ENCODE measurements at regions not wholly inside any gene's neighbourhood (a gene's known extent, or its start where the extent isn't known, plus 50 kb on each side); places are given as distances from the start of the nearest gene placed in this dataset.

GRCh38 chr15:81080996-81081395 is 53.1 kb upstream of the CFAP161 start:
- no peak overlapping the region for H3K4me3 ChIP-seq (replicated peaks in 1 of 3)
- H3K27ac ChIP-seq, result no peak overlapping the region
- no peaks in the 10 kb centered on the region for H3K9me3 ChIP-seq
- no peaks in the 10 kb centered on the region for H3K4me1 ChIP-seq
- TF ChIP-seq CTCF (IDR thresholded peaks at IDR 0.05), result no peak
- H3K36me3 ChIP-seq, result no peaks in the 10 kb centered on the region
- intact Hi-C loops (cut with DNase I), result no loop called here
- DNase-seq, result no peak
- H3K27me3 ChIP-seq, result no peaks in the 10 kb centered on the region
- 92 to 100% methylated on average over 2 of the region's 2 CpGs for WGBS, 2 donors

- Histone ChIP-seq H3K27me3 (no peaks in the 10 kb centered on the region), H3K4me3 (replicated peaks in 1 of 3) (no peak overlapping the region), H3K36me3 (no peaks in the 10 kb centered on the region), H3K4me1 (no peaks in the 10 kb centered on the region), H3K27ac (no peak overlapping the region), H3K9me3 (no peaks in the 10 kb centered on the region)
- TF ChIP-seq POLR2A (IDR thresholded peaks at IDR 0.05) (no peak), CTCF (IDR thresholded peaks at IDR 0.05) (no peak)
- intact Hi-C loops (cut with DNase I), result no loop called here
- DNase-seq, result no peak
- WGBS, 2 donors, result 93 to 97% methylated on average over 3 of the region's 3 CpGs
Observed at GRCh38 chr15:81083201-81083600, 50.9 kb upstream of the CFAP161 start.

Measured in thyroid gland (tissue), 4 donors.